ENCODE measurements at regions not wholly inside any gene's neighbourhood (a gene's known extent, or its start where the extent isn't known, plus 50 kb on each side); places are given as distances from the start of the nearest gene placed in this dataset.

- no peak for TF ChIP-seq POLR2A (IDR thresholded peaks at IDR 0.05)
- no peak for TF ChIP-seq CTCF (IDR thresholded peaks at IDR 0.05)
Measured at GRCh38 chr17:53168413-53168812, 654.3 kb upstream of the KIF2B start.
